GM23248 (cell line): ENCODE measurements at regions not wholly inside any gene's neighbourhood (a gene's known extent, or its start where the extent isn't known, plus 50 kb on each side); places are given as distances from the start of the nearest gene placed in this dataset.

Experiments
- DNase-seq: peaks from one replicate; pipeline ENCODE4 v3.0.0-alpha.2; 2015
- H2AFZ ChIP-seq: fragments of 200-600 bp; sonication (generic); 2 replicates; pipeline ENCODE4 v1.6.1; 2016; ENCODE audit warnings: antibody characterized with exemption
- H3F3A ChIP-seq: fragments of 200-600 bp; sonication (generic); 2 replicates; pipeline ENCODE4 v1.6.1; 2016; ENCODE audit warnings: mild to moderate bottlenecking, antibody characterized with exemption, mixed run types; ENCODE audit not compliant: insufficient read depth
- H3K27ac ChIP-seq: fragments of 200-600 bp; sonication (generic); 2 replicates; pipeline ENCODE4 v1.5.1; 2016; ENCODE audit warnings: mild to moderate bottlenecking
- H3K27me3 ChIP-seq: fragments of 200-600 bp; sonication (generic); replicated peaks from 2 replicates; pipeline ENCODE4 v1.6.1; 2016; ENCODE audit warnings: mild to moderate bottlenecking; ENCODE audit not compliant: insufficient read depth
- H3K36me3 ChIP-seq: fragments of 200-600 bp; sonication (generic); 2 replicates; pipeline ENCODE4 v1.6.1; 2016; ENCODE audit warnings: low read depth, mild to moderate bottlenecking
- H3K4me1 ChIP-seq: fragments of 200-600 bp; sonication (generic); 2 replicates; pipeline ENCODE4 v1.6.1; 2016; ENCODE audit warnings: mild to moderate bottlenecking; ENCODE audit not compliant: insufficient read depth
- H3K4me2 ChIP-seq: fragments of 200-600 bp; sonication (generic); one replicate; pipeline ENCODE4 v1.6.1; 2016; ENCODE audit warnings: mild to moderate bottlenecking; ENCODE audit not compliant: unreplicated experiment
- H3K4me3 ChIP-seq: fragments of 200-600 bp; sonication (generic); 2 replicates; pipeline ENCODE4 v1.5.1; 2016; ENCODE audit warnings: mild to moderate bottlenecking
- H3K79me2 ChIP-seq: fragments of 200-600 bp; sonication (generic); 2 replicates; pipeline ENCODE4 v1.6.1; 2016; ENCODE audit warnings: mild to moderate bottlenecking; ENCODE audit not compliant: insufficient read depth
- H3K9ac ChIP-seq: fragments of 200-600 bp; sonication (generic); 2 replicates; pipeline ENCODE4 v1.6.1; 2016; ENCODE audit warnings: mild to moderate bottlenecking
- H3K9me2 ChIP-seq: fragments of 200-600 bp; sonication (generic); 2 replicates; pipeline ENCODE4 v1.6.1; 2016; ENCODE audit warnings: mixed run types, mild to moderate bottlenecking, moderate library complexity; ENCODE audit not compliant: insufficient read depth
- H3K9me3 ChIP-seq: fragments of 200-600 bp; sonication (generic); one replicate; pipeline ENCODE4 v1.6.1; 2017; ENCODE audit warnings: low read depth
- H4K20me1 ChIP-seq: fragments of 200-600 bp; sonication (generic); 2 replicates; pipeline ENCODE4 v1.6.0; 2016; ENCODE audit not compliant: insufficient read depth
- EZH2 ChIP-seq: fragments of 200-600 bp; sonication (generic); IDR thresholded peaks from 2 replicates; pipeline ENCODE4 v1.6.1; 2018; ENCODE audit warnings: antibody characterized with exemption, mild to moderate bottlenecking; ENCODE audit not compliant: insufficient read depth, poor library complexity, severe bottlenecking
- EZH2phosphoT487 ChIP-seq: fragments of 200-600 bp; sonication (generic); IDR thresholded peaks from 2 replicates; pipeline ENCODE4 v1.6.1; 2018; ENCODE audit warnings: antibody characterized with exemption, moderate library complexity, mild to moderate bottlenecking, low read depth; ENCODE audit not compliant: insufficient read depth
- WGBS, 2 experiments: methylation state at CpG; one replicate each; pipeline ENCODE4 v1.1.6; 2015 to 2017; ENCODE audit warnings: low lambda C conversion rate in 2 of 2, low coverage in 1 of 2; ENCODE audit errors: missing lambda C conversion rate in 2 of 2; 5-methylcytosine and 5-hydroxymethylcytosine counted together
- in situ Hi-C: fragments of 300-500 bp; cut with MboI; formaldehyde crosslinking; loops from 2 replicates; pipeline ENCODE4 v1.15.0; 2020

DNA sequence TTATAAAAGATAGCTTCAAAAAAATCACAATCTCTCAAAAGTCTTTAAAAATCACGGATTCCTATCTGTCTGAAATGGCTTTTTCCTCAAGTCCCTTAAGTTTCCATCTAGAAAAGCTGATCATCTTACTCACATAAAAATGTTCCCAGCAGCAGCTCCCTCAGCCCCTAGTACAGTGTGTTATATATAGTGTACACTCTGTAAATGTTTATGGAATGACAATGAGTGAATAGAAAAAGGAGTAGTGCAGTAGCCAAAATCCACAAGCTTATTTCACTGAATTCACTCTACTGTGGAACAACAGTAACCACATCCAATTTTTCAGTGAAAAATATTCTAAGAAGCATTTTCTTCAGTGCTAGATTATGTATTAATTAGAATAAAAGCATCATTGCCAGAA is 609.4 kb downstream of the DTWD2 start:
- no peaks in the 10 kb centered on the region for H3K36me3 ChIP-seq
- H4K20me1 ChIP-seq = no peaks in the 10 kb centered on the region
- no peaks in the 10 kb centered on the region for H3K9me3 ChIP-seq
- H3K9me2 ChIP-seq = no peaks in the 10 kb centered on the region
- 5 to 15% methylated on average over 1 of the region's 1 CpG for WGBS, 2 experiments
- H2AFZ ChIP-seq = no peak overlapping the region
- H3K4me2 ChIP-seq = no peak overlapping the region
- H3K79me2 ChIP-seq = no peaks in the 10 kb centered on the region
- in situ Hi-C loops = no loop called here
- H3K9ac ChIP-seq = no peak overlapping the region
- no peaks in the 10 kb centered on the region for H3K4me1 ChIP-seq
- no peak overlapping the region for H3K27ac ChIP-seq
- H3K27me3 ChIP-seq = no peaks in the 10 kb centered on the region
- DNase-seq = no peak
- no peaks in the 10 kb centered on the region for H3F3A ChIP-seq
- TF ChIP-seq EZH2 = no peak
- no peak for TF ChIP-seq EZH2phosphoT487
- no peak overlapping the region for H3K4me3 ChIP-seq

DNA sequence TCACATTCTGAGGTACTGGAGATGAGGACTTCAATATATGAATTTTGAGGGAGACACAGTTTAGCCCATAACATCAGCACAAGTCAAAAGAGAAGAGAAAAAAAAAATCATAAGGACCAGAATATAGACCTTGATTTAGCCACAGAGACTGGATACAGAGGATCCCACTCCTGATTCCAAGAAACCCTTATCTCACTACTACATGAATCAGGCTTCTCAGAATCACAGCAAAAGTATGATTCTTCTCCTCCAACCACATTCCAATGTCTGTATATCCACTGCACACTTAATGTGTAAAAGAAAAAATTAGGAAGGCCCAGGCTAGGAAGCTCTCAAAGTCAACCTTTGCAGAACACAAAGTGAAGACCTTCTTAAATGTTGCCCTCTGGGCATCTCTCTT is 610.9 kb downstream of the DTWD2 start:
- no peaks in the 10 kb centered on the region for H3F3A ChIP-seq
- no peaks in the 10 kb centered on the region for H3K4me1 ChIP-seq
- no peaks in the 10 kb centered on the region for H3K9me2 ChIP-seq
- no peak for DNase-seq
- H3K9ac ChIP-seq = no peak overlapping the region
- in situ Hi-C loops = no loop called here
- H3K27ac ChIP-seq = no peak overlapping the region
- H3K36me3 ChIP-seq = no peaks in the 10 kb centered on the region
- no peak for TF ChIP-seq EZH2phosphoT487
- TF ChIP-seq EZH2 = no peak
- no peaks in the 10 kb centered on the region for H4K20me1 ChIP-seq
- H3K4me2 ChIP-seq = no peak overlapping the region
- H3K27me3 ChIP-seq = no peaks in the 10 kb centered on the region
- H3K9me3 ChIP-seq = no peaks in the 10 kb centered on the region
- H3K79me2 ChIP-seq = no peaks in the 10 kb centered on the region
- no peak overlapping the region for H2AFZ ChIP-seq
- H3K4me3 ChIP-seq = no peak overlapping the region

- no peak overlapping the region for H3K4me2 ChIP-seq
- no peak overlapping the region for H3K9ac ChIP-seq
- H3K4me1 ChIP-seq = no peaks in the 10 kb centered on the region
- H3F3A ChIP-seq = no peaks in the 10 kb centered on the region
- TF ChIP-seq EZH2phosphoT487 (no peak), EZH2 (no peak)
- H3K27me3 ChIP-seq = no peaks in the 10 kb centered on the region
- H3K4me3 ChIP-seq = no peak overlapping the region
- in situ Hi-C loops = no loop called here
- no peaks in the 10 kb centered on the region for H3K9me3 ChIP-seq
- H3K27ac ChIP-seq = no peak overlapping the region
- no peak for DNase-seq
- H4K20me1 ChIP-seq = no peaks in the 10 kb centered on the region
- H3K9me2 ChIP-seq = no peaks in the 10 kb centered on the region
- H3K79me2 ChIP-seq = no peaks in the 10 kb centered on the region
- H3K36me3 ChIP-seq = no peaks in the 10 kb centered on the region
- no peak overlapping the region for H2AFZ ChIP-seq
- 10 to 12% methylated on average over 3 of the region's 3 CpGs for WGBS, 2 experiments
These were observed 616.1 kb downstream of the DTWD2 start for GRCh38 chr5:118371973-118372831.

- Histone ChIP-seq H3K36me3 (no peaks in the 10 kb centered on the region), H4K20me1 (no peaks in the 10 kb centered on the region), H2AFZ (no peak overlapping the region), H3K4me2 (no peak overlapping the region), H3K27ac (no peak overlapping the region), H3K9me2 (no peaks in the 10 kb centered on the region), H3K4me1 (no peaks in the 10 kb centered on the region), H3K9me3 (no peaks in the 10 kb centered on the region), H3K27me3 (no peaks in the 10 kb centered on the region), H3K9ac (no peak overlapping the region), H3K4me3 (no peak overlapping the region), H3K79me2 (no peaks in the 10 kb centered on the region), H3F3A (no peaks in the 10 kb centered on the region)
- no peak for DNase-seq
- in situ Hi-C loops = no loop called here
- TF ChIP-seq EZH2phosphoT487 (no peak), EZH2 (no peak)
- 50 to 62% methylated on average over 3 of the region's 3 CpGs for WGBS, 2 experiments
These were observed 621.9 kb downstream of the DTWD2 start for GRCh38 chr5:118366429-118366828.

- in situ Hi-C loops = no loop called here
These were observed 622.6 kb downstream of the DTWD2 start for GRCh38 chr5:118365718-118366117.

More at GRCh38 chr5:118365718-118366117, 622.6 kb downstream of the DTWD2 start:
- Histone ChIP-seq H3K27me3 (no peaks in the 10 kb centered on the region), H3K4me3 (no peak overlapping the region), H3K36me3 (no peaks in the 10 kb centered on the region), H3K27ac (no peak overlapping the region), H3K9me2 (no peaks in the 10 kb centered on the region), H3K4me2 (no peak overlapping the region), H2AFZ (no peak overlapping the region), H4K20me1 (no peaks in the 10 kb centered on the region), H3K9me3 (no peaks in the 10 kb centered on the region), H3F3A (no peaks in the 10 kb centered on the region), H3K79me2 (no peaks in the 10 kb centered on the region), H3K9ac (no peak overlapping the region), H3K4me1 (no peaks in the 10 kb centered on the region)
- TF ChIP-seq EZH2 (no peak), EZH2phosphoT487 (no peak)
- 56 to 57% methylated on average over 4 of the region's 4 CpGs for WGBS, 2 experiments
- no peak for DNase-seq
